GM10248 (cell line): ENCODE measurements at regions not wholly inside any gene's neighbourhood (a gene's known extent, or its start where the extent isn't known, plus 50 kb on each side); places are given as distances from the start of the nearest gene placed in this dataset.
"Not testable (repeated sequence)": the region's sequence is repeated elsewhere in the genome, so short reads cannot be mapped to it uniquely, and the experiment has no call there.

ENCODE experiments used
- CTCF ChIA-PET: fragments of 300-600 bp; sonication (Branson Sonifier 250); formaldehyde crosslinking; extraction: SDS; loops from one replicate; lab custom pipeline; 2021; ENCODE audit warnings: antibody characterized with exemption; lab: Yijun Ruan, JAX
- POLR2A ChIA-PET: fragments of 350-650 bp; sonication (Branson Sonifier 250); formaldehyde crosslinking; extraction: SDS; loops from one replicate; lab custom pipeline; 2020; ENCODE audit warnings: antibody characterized with exemption; lab: Yijun Ruan, JAX
- DNase-seq: peaks from one replicate; pipeline ENCODE4 v3.0.0; 2012; ENCODE audit errors: extremely low spot score
- TF ChIP-seq, protein P1 (sequence below): IDR thresholded peaks from 2 replicates; pipeline ENCODE4 v1.5.1; 2012; ENCODE audit warnings: mild to moderate bottlenecking, low read depth; ENCODE audit errors: extremely low read depth, missing control alignments, control extremely low read depth

- DNase-seq: no peak
- TF ChIP-seq, protein P1, sequence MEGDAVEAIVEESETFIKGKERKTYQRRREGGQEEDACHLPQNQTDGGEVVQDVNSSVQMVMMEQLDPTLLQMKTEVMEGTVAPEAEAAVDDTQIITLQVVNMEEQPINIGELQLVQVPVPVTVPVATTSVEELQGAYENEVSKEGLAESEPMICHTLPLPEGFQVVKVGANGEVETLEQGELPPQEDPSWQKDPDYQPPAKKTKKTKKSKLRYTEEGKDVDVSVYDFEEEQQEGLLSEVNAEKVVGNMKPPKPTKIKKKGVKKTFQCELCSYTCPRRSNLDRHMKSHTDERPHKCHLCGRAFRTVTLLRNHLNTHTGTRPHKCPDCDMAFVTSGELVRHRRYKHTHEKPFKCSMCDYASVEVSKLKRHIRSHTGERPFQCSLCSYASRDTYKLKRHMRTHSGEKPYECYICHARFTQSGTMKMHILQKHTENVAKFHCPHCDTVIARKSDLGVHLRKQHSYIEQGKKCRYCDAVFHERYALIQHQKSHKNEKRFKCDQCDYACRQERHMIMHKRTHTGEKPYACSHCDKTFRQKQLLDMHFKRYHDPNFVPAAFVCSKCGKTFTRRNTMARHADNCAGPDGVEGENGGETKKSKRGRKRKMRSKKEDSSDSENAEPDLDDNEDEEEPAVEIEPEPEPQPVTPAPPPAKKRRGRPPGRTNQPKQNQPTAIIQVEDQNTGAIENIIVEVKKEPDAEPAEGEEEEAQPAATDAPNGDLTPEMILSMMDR: no peak
- CTCF ChIA-PET: interaction anchor here (1.0 kb wide), 1 partner anchor 22 kb away, joined by 3 read pairs; no protein-coding TSS in a partner anchor
- POLR2A ChIA-PET: no interaction called here
These were observed 468.7 kb upstream of the FLRT2 start for GRCh38 chr14:85061256-85061655.

DNA sequence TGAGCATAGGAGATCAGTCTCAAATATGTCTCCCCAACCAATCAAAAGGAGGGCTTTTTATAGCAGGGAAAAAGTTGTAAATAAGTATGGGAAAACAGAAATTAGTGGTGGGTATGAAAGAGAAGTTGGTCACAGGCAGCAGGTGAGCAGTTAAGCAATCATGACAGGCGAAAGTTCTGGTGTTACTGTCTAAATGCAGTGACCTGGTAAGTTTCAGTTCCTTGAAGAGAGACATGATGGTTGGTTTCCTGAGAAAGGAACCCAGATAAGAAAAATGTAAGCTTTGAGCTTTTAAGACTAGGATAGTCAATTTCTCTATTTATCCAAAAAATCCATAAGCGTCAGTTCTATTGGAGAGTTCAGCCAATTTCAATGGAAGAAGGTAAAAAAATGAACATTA is 466.2 kb upstream of the FLRT2 start:
- ChIA-PET POLR2A (no interaction called here), CTCF (no interaction called here)
- TF ChIP-seq, protein P1: no peak
- no peak for DNase-seq

DNA sequence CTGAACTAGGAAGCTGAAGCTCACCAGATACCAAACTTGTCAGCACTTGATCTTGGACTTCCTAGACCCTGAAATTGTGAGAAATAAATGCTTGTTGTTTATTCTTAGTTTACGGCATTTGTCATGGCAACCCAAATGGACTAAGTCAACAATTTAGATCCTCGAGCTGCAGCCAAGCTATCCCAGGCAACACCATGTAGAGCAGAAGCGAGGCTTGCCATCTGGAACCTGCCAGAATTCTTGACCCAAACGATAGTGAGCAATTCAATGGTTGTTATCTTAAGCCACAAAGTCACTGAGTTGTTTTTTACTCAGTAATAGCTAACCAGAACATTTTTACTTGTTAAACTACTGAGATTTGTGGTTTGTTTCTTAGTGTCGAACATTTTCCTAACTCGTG is 458.5 kb upstream of the FLRT2 start:
- TF ChIP-seq, protein P1: no peak
- POLR2A ChIA-PET: no interaction called here
- CTCF ChIA-PET: no interaction called here
- DNase-seq: no peak

GRCh38 chr14:85074955-85075354 is 455.0 kb upstream of the FLRT2 start:
- ChIA-PET POLR2A (no interaction called here), CTCF (no interaction called here)
- no peak for DNase-seq
- TF ChIP-seq, protein P1: no peak

GRCh38 chr14:85075694-85076476 is 454.1 kb upstream of the FLRT2 start:
- CTCF ChIA-PET: no interaction called here
- TF ChIP-seq, protein P1: no peak
- POLR2A ChIA-PET: no interaction called here
- DNase-seq: no peak

DNA sequence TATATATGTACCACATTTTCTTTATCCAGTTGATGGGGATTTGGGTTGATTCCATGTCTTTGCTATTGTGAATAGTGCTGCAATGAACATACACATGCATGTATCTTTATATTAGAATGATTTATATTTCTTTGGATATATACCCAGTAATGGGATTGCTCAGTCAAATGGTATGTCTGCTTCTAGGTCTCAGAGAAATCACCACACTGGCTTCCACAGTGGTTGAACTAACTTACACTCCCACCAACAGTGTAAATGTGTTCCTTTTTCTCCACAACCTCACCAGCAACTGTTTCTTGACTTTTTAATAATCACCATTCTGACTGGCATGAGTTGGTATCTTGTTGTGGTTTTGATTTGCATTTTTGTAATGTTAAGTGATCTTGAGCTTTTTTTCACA is 452.2 kb upstream of the FLRT2 start:
- CTCF ChIA-PET: interaction anchor here (1.8 kb wide), 1 partner anchor 9 kb away, joined by 5 read pairs; no protein-coding TSS in a partner anchor
- POLR2A ChIA-PET, DNase-seq: not testable (repeated sequence)
